GM21515 (cell line): ENCODE measurements at regions not wholly inside any gene's neighbourhood (a gene's known extent, or its start where the extent isn't known, plus 50 kb on each side); places are given as distances from the start of the nearest gene placed in this dataset.

Source experiments
- ATAC-seq: cut with Tn5 transposase; IDR thresholded peaks from one replicate; pipeline ENCODE4 v1.9.1; 2021; ENCODE audit not compliant: unreplicated experiment

GRCh38 chr6:145384503-145384902, 350.8 kb downstream of the EPM2A start:
- ATAC-seq, result no peak

- no peak for ATAC-seq
Observed at GRCh38 chr6:145396499-145396898, 338.8 kb downstream of the EPM2A start.

GRCh38 chr6:145400508-145400907, 334.8 kb downstream of the EPM2A start:
- ATAC-seq, result no peak

- no peak for ATAC-seq
Observed at GRCh38 chr6:145405006-145405551, 330.2 kb downstream of the EPM2A start.

- no peak for ATAC-seq
Observed at GRCh38 chr6:145406783-145407182, 328.5 kb downstream of the EPM2A start.

- ATAC-seq, result no peak
Observed at GRCh38 chr6:145415616-145416015, 319.7 kb downstream of the EPM2A start.

GRCh38 chr6:145420599-145420998, 314.7 kb downstream of the EPM2A start:
- no peak for ATAC-seq

- no peak for ATAC-seq
Observed at GRCh38 chr6:145423936-145424335, 311.4 kb downstream of the EPM2A start.

- no peak for ATAC-seq
Observed at GRCh38 chr6:145427232-145427631, 308.1 kb downstream of the EPM2A start.

- ATAC-seq, result no peak
Observed at GRCh38 chr6:145428706-145429105, 306.6 kb downstream of the EPM2A start.

- no peak for ATAC-seq
Observed at GRCh38 chr6:145442110-145442509, 293.2 kb downstream of the EPM2A start.

GRCh38 chr6:145445674-145446073, 289.6 kb downstream of the EPM2A start:
- no peak for ATAC-seq

- ATAC-seq, result no peak
Observed at GRCh38 chr6:145451029-145451428, 284.3 kb downstream of the EPM2A start.

- no peak for ATAC-seq
Observed at GRCh38 chr6:145453376-145453775, 281.9 kb downstream of the EPM2A start.

GRCh38 chr6:145454006-145454405, 281.3 kb downstream of the EPM2A start:
- no peak for ATAC-seq

- ATAC-seq, result no peak
Observed at GRCh38 chr6:145457556-145457955, 277.8 kb downstream of the EPM2A start.

GRCh38 chr6:145468534-145468933, 266.8 kb downstream of the EPM2A start:
- no peak for ATAC-seq

- no peak for ATAC-seq
Observed at GRCh38 chr6:145469021-145469420, 266.3 kb downstream of the EPM2A start.

GRCh38 chr6:145475794-145476396, 259.4 kb downstream of the EPM2A start:
- ATAC-seq, result no peak

GRCh38 chr6:145480024-145480423, 255.3 kb downstream of the EPM2A start:
- no peak for ATAC-seq

GRCh38 chr6:145483191-145483996, 251.9 kb downstream of the EPM2A start:
- ATAC-seq, result no peak

GRCh38 chr6:145485288-145485687, 250.0 kb downstream of the EPM2A start:
- ATAC-seq, result no peak
